ENCODE measurements at regions not wholly inside any gene's neighbourhood (a gene's known extent, or its start where the extent isn't known, plus 50 kb on each side); places are given as distances from the start of the nearest gene placed in this dataset.

DNA sequence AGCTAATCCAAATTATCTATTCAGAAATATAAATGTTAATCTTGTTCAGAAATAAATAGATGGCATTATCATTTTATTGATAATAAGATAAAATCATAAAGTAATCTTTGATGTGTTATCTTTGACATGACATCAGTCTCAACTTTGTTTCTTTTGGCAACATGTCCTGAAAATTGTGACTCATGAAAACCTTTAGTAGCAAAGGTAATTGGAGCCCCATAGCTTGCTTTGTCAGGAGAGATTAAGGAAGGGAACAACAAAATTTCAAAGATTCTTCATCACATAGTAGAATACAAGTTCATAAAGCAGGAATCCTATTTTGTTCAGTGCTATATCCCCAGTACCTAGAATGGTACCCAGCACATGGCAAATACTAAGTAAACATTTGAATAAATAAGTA is 165.4 kb downstream of the KCNE4 start:
- CTCF ChIA-PET = no interaction called here
- H3K36me3 ChIP-seq (replicated peaks in 1 of 2; ENCODE audit: control extremely low read depth in 1 of 2, control insufficient read depth in 1 of 2, extremely low read depth in 1 of 2, insufficient read depth in 2 of 2, low read length in 1 of 2) = no peaks in the 10 kb centered on the region
- H3K4me3 Mint-ChIP-seq = no peak overlapping the region

DNA sequence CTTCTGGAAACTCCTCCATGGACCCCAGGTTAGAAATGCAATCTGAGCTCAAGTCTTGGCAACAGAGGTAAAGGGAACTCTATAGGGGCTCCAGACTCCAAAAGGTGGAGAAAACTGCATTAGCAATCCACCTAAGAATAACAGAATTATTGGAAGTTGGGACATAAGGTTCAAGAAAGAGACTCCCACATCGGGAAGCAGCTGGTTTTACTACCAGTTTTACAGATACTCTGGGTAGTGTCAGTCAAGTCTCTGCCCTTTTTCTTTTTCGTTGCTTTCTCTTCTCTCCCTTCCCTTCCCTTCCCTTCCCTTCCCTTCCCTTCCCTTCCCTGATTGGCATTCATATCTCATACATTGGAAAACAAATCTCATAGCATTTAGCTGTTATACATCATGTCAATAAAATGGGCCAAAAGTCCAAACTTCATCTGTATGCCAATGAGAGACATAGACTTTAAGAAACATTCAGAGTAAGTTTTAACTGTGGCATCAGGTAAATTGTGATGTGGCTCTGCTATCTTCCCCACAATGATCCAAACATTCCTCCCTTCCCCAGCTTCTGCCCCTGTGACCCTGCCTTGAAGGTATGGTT is 166.7 kb downstream of the KCNE4 start:
- no peaks in the 10 kb centered on the region for H3K4me1 Mint-ChIP-seq
- no peak for ATAC-seq (ENCODE audit: low read depth)
- H3K4me3 ChIP-seq (ENCODE audit: control extremely low read depth in 1 of 5, extremely low read depth in 1 of 5, insufficient read depth in 1 of 5, low read depth in 2 of 5, low read length in 4 of 5) = no peak overlapping the region

More for the DNA sequence above, 165.4 kb downstream of the KCNE4 start:
- H3K27me3 ChIP-seq (replicated peaks in 1 of 4; ENCODE audit: control extremely low read depth in 1 of 4, control insufficient read depth in 3 of 4, insufficient read depth in 4 of 4, low read length in 3 of 4) = no peaks in the 10 kb centered on the region
- H2AFZ ChIP-seq (ENCODE audit: insufficient read depth, low read depth, low read length, poor library complexity, severe bottlenecking) = no peak overlapping the region
- H3K4me3 ChIP-seq (ENCODE audit: control extremely low read depth in 1 of 5, extremely low read depth in 1 of 5, insufficient read depth in 1 of 5, low read depth in 2 of 5, low read length in 4 of 5) = no peak overlapping the region
- Mint-ChIP-seq H3K27ac (no peak overlapping the region), H3K27me3 (peaks cover 4% of the 10 kb centered on the region), H3K9me3 (ENCODE audit: insufficient read depth) (no peaks in the 10 kb centered on the region), H3K4me1 (no peaks in the 10 kb centered on the region)
- POLR2A ChIA-PET = no interaction called here
- ATAC-seq (ENCODE audit: low read depth) = no peak
- H3K9me3 ChIP-seq (ENCODE audit: control extremely low read depth in 1 of 3, control insufficient read depth in 2 of 3, insufficient read depth in 1 of 3, low read length in 2 of 3) = no peaks in the 10 kb centered on the region
- H4K20me1 ChIP-seq (ENCODE audit: control insufficient read depth, insufficient read depth, low read length, poor library complexity, severe bottlenecking) = no peaks in the 10 kb centered on the region
- H3K27ac ChIP-seq (ENCODE audit: low read length in 2 of 2) = no peak overlapping the region
- no peaks in the 10 kb centered on the region for H3K4me1 ChIP-seq (ENCODE audit: control insufficient read depth in 2 of 2, insufficient read depth in 2 of 2, low read length in 2 of 2)
- H3K79me2 ChIP-seq (ENCODE audit: control insufficient read depth, insufficient read depth, low read length) = no peaks in the 10 kb centered on the region
- H3K4me2 ChIP-seq (replicated peaks; ENCODE audit: low read depth, low read length, poor library complexity, severe bottlenecking) = no peak overlapping the region
- TF ChIP-seq, protein P1, sequence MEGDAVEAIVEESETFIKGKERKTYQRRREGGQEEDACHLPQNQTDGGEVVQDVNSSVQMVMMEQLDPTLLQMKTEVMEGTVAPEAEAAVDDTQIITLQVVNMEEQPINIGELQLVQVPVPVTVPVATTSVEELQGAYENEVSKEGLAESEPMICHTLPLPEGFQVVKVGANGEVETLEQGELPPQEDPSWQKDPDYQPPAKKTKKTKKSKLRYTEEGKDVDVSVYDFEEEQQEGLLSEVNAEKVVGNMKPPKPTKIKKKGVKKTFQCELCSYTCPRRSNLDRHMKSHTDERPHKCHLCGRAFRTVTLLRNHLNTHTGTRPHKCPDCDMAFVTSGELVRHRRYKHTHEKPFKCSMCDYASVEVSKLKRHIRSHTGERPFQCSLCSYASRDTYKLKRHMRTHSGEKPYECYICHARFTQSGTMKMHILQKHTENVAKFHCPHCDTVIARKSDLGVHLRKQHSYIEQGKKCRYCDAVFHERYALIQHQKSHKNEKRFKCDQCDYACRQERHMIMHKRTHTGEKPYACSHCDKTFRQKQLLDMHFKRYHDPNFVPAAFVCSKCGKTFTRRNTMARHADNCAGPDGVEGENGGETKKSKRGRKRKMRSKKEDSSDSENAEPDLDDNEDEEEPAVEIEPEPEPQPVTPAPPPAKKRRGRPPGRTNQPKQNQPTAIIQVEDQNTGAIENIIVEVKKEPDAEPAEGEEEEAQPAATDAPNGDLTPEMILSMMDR (IDR thresholded peaks at IDR 0.05) = no peak
- no peak for TF ChIP-seq EZH2 (IDR thresholded peaks at IDR 0.05; ENCODE audit: borderline replicate concordance, insufficient read depth, low read depth, low read length, poor library complexity, severe bottlenecking)
- no peak for DNase-seq
- intact Hi-C loops (cut with micrococcal nuclease) = no loop called here
- H3K9ac ChIP-seq (ENCODE audit: low read length) = no peak overlapping the region

More for the DNA sequence above, 166.7 kb downstream of the KCNE4 start:
- H3K27me3 ChIP-seq (replicated peaks in 1 of 4; ENCODE audit: control extremely low read depth in 1 of 4, control insufficient read depth in 3 of 4, insufficient read depth in 4 of 4, low read length in 3 of 4) = no peaks in the 10 kb centered on the region
- no peaks in the 10 kb centered on the region for H3K4me1 ChIP-seq (ENCODE audit: control insufficient read depth in 2 of 2, insufficient read depth in 2 of 2, low read length in 2 of 2)
- no peaks in the 10 kb centered on the region for H3K9me3 ChIP-seq (ENCODE audit: control extremely low read depth in 1 of 3, control insufficient read depth in 2 of 3, insufficient read depth in 1 of 3, low read length in 2 of 3)
- H3K4me3 Mint-ChIP-seq = no peak overlapping the region
- no peak overlapping the region for H3K4me2 ChIP-seq (replicated peaks; ENCODE audit: low read depth, low read length, poor library complexity, severe bottlenecking)
- intact Hi-C loops (cut with micrococcal nuclease) = no loop called here
- ChIA-PET CTCF (no interaction called here), POLR2A (no interaction called here)
- no peak for TF ChIP-seq EZH2 (IDR thresholded peaks at IDR 0.05; ENCODE audit: borderline replicate concordance, insufficient read depth, low read depth, low read length, poor library complexity, severe bottlenecking)
- TF ChIP-seq, protein P1 (IDR thresholded peaks at IDR 0.05) = no peak
- no peaks in the 10 kb centered on the region for H3K36me3 ChIP-seq (replicated peaks in 1 of 2; ENCODE audit: control extremely low read depth in 1 of 2, control insufficient read depth in 1 of 2, extremely low read depth in 1 of 2, insufficient read depth in 2 of 2, low read length in 1 of 2)
- H3K9me3 Mint-ChIP-seq (ENCODE audit: insufficient read depth) = no peaks in the 10 kb centered on the region
- H3K9ac ChIP-seq (ENCODE audit: low read length) = no peak overlapping the region
- H3K79me2 ChIP-seq (ENCODE audit: control insufficient read depth, insufficient read depth, low read length) = no peaks in the 10 kb centered on the region
- WGBS (ENCODE audit: insufficient coverage) = no CpG with 5 or more reads among the region's 2 CpGs
- H3K27me3 Mint-ChIP-seq = peaks cover 4% of the 10 kb centered on the region
- no peaks in the 10 kb centered on the region for H4K20me1 ChIP-seq (ENCODE audit: control insufficient read depth, insufficient read depth, low read length, poor library complexity, severe bottlenecking)
- no peak for DNase-seq
- H3K27ac ChIP-seq (ENCODE audit: low read length in 2 of 2) = no peak overlapping the region
- no peak overlapping the region for H3K27ac Mint-ChIP-seq
- no peak overlapping the region for H2AFZ ChIP-seq (ENCODE audit: insufficient read depth, low read depth, low read length, poor library complexity, severe bottlenecking)

Data from B cell (primary cell).